ENCODE measurements at regions not wholly inside any gene's neighbourhood (a gene's known extent, or its start where the extent isn't known, plus 50 kb on each side); places are given as distances from the start of the nearest gene placed in this dataset.

DNA sequence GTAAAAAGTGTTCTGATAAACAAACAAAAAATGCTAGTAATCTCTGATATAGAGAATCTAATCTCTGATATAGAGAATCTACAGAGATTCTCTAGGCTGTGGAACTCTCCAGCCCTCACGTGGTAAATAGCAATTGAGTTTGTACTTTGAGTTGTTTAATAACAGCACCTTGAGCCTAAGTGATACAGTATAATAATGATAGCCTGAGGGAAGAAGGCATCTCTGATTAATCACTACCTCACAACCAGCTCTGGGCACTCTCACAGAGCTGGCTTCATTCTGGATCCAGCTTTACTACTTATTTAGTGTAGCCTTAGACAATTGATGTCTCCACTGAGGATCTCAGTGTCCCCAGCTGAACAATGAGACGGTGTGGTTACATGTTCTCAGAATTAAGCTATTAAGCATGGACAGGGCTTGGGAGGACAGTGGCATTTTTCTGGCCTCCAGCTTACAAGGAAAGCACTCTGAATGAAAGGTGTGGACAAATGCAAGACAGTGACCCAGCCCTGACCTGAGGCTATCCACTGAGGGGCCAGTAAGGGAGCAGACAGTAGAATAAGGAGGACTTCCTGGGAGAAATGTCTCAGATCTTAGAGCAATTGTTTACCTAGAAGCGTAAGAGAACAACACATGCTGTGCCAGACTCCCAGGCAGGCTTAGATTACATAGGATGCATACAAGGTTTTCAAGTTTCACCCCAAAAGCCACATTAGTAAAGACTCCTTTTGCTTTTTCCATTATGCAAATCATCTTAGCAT is 88.7 kb upstream of the DRD2 start:
- TF ChIP-seq CTCF (IDR thresholded peaks at IDR 0.05; ENCODE audit: borderline replicate concordance, control extremely low read depth, extremely low read depth, insufficient read depth, missing control alignments) = no peak
- no peak for DNase-seq (ENCODE audit: low spot score)
- in situ Hi-C loops (cut with MboI; ENCODE audit: low sequenced_read_pairs, unreplicated experiment) = no loop called here

- no peak for DNase-seq (ENCODE audit: low spot score)
- in situ Hi-C loops (cut with MboI; ENCODE audit: low sequenced_read_pairs, unreplicated experiment) = no loop called here
- no peak for TF ChIP-seq CTCF (IDR thresholded peaks at IDR 0.05; ENCODE audit: borderline replicate concordance, control extremely low read depth, extremely low read depth, insufficient read depth, missing control alignments)
Observed at GRCh38 chr11:113562981-113563461, 87.8 kb upstream of the DRD2 start.

GRCh38 chr11:113562576-113562975 is 87.4 kb upstream of the DRD2 start:
- no peak for TF ChIP-seq CTCF (IDR thresholded peaks at IDR 0.05; ENCODE audit: borderline replicate concordance, control extremely low read depth, extremely low read depth, insufficient read depth, missing control alignments)
- no peak for DNase-seq (ENCODE audit: low spot score)
- in situ Hi-C loops (cut with MboI; ENCODE audit: low sequenced_read_pairs, unreplicated experiment) = no loop called here

DNA sequence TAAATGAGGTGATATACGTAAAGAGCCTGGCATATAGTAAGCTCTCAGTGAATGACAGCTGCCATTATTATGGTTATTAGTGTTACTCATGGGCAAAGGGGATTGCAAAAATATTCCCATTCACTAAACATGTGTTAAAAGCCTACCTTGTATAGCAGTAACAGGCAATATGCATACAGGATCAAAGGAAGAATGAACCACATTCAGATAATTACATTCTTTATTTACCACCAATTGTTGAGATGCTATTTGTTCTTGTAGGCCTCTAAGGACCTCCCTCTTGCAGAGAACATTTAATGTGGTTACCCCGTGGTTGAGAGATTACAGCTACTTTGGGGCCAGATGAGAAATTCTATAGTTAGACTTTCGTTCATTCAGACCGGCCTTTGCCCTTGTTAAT is 82.7 kb upstream of the DRD2 start:
- DNase-seq (ENCODE audit: low spot score) = no peak
- no peak for TF ChIP-seq CTCF (IDR thresholded peaks at IDR 0.05; ENCODE audit: borderline replicate concordance, control extremely low read depth, extremely low read depth, insufficient read depth, missing control alignments)
- in situ Hi-C loops (cut with MboI; ENCODE audit: low sequenced_read_pairs, unreplicated experiment) = no loop called here

- in situ Hi-C loops (cut with MboI; ENCODE audit: low sequenced_read_pairs, unreplicated experiment) = no loop called here
- DNase-seq (ENCODE audit: low spot score) = no peak
- no peak for TF ChIP-seq CTCF (IDR thresholded peaks at IDR 0.05; ENCODE audit: borderline replicate concordance, control extremely low read depth, extremely low read depth, insufficient read depth, missing control alignments)
Observed at GRCh38 chr11:113556036-113556435, 80.8 kb upstream of the DRD2 start.

DNA sequence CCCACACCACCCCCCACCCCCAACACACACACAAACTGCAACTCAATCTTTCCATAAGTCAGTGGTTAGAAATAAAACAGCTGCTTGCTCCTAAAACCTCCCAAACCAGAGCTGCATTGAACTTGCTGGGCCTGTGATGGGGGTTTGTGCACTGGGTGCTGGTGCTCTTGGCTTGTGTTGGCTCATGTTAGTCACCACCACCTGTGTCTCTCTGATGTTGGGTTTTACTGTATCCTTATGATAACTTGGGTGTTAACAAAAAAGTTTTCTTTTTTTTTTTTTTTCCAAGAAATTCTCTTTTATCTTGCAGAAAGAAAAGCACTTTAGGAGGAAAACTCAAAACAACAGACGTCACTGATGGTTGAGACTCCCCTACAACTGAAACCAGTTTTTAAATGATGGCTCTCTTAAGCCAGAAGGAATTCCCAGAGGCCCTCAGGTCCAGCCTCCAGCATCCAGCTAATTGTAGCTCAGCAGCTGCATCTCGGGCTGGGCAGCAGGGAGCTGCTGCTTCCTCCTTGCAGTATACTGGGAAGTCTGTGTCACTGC is 79.9 kb upstream of the DRD2 start:
- TF ChIP-seq CTCF (IDR thresholded peaks at IDR 0.05; ENCODE audit: borderline replicate concordance, control extremely low read depth, extremely low read depth, insufficient read depth, missing control alignments) = no peak
- no peak for DNase-seq (ENCODE audit: low spot score)
- in situ Hi-C loops (cut with MboI; ENCODE audit: low sequenced_read_pairs, unreplicated experiment) = no loop called here

Measured in GM13976 (cell line).